SJSA1 (cell line): ENCODE measurements at regions not wholly inside any gene's neighbourhood (a gene's known extent, or its start where the extent isn't known, plus 50 kb on each side); places are given as distances from the start of the nearest gene placed in this dataset.

Source experiments
- DNase-seq, 2 experiments: peaks; one replicate each; pipeline ENCODE4 v3.0.0-alpha.2; 2015 to 2020; ENCODE audit warnings: low spot score in 2 of 2, low read depth in 1 of 2
- H3K27ac ChIP-seq: fragments of 250-450 bp; sonication (Bioruptor Pico); 2 replicates; pipeline ENCODE4 v1.5.1; 2020; ENCODE audit warnings: mild to moderate bottlenecking, moderate library complexity
- H3K27me3 ChIP-seq: fragments of 250-450 bp; sonication (Bioruptor Pico); replicated peaks from 2 replicates; pipeline ENCODE4 v1.5.1; 2020; ENCODE audit warnings: mild to moderate bottlenecking, moderate library complexity
- H3K36me3 ChIP-seq: fragments of 250-450 bp; sonication (Bioruptor Pico); 2 replicates; pipeline ENCODE4 v1.5.1; 2020; ENCODE audit warnings: mild to moderate bottlenecking
- H3K4me1 ChIP-seq: fragments of 250-450 bp; sonication (Bioruptor Pico); replicated peaks from 2 replicates; pipeline ENCODE4 v1.6.1; 2021; ENCODE audit warnings: mild to moderate bottlenecking
- H3K4me3 ChIP-seq: fragments of 250-450 bp; sonication (Bioruptor Pico); 2 replicates; pipeline ENCODE4 v1.5.1; 2020; ENCODE audit warnings: mild to moderate bottlenecking
- H3K9me3 ChIP-seq: fragments of 250-450 bp; sonication (Bioruptor Pico); replicated peaks from 2 replicates; pipeline ENCODE4 v1.5.1; 2020; ENCODE audit warnings: mild to moderate bottlenecking

DNA sequence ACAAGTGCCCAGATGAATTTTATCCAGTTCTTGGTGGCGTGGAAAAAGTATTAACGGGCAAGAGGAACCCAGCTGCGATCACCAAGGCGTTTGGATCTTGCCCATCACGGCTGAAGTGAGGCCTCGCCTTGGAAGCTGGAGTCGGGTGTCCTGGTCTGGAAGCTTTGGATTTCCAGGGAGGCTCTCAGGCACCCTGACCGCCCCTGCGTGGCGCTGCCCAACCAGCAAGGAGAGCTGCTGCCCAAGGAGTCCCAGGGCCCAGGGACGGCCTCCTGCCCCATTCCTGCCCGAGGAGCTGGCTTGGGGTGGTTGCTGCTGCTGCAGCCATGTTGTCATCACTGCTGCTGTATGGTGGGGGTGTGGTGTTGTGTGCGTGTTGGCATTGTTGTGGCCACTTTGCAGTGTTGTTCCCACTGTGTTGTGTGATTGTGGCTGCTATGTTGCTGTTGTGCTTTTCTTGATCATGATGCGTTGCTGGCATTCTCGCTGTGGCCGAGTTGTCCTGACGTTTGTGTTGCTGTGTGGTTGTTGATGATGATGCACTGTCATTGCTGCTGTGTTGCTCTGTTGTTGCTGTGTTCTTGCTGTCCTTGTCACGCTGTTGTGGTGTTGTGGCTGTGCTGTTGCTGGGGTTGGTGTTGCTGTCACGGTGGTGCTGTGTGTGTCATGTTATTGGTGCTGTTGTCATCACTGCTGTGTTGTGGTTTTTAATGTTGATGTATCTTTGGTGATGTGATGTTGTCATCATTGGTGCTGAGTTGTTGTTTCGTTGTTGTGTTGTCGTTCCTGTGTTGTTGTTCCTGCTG, 318.8 kb downstream of the C16orf95 start:
- H3K27me3 ChIP-seq, result no peaks in the 10 kb centered on the region
- H3K27ac ChIP-seq, result no peak overlapping the region
- peaks cover 30% of the 10 kb centered on the region for H3K4me1 ChIP-seq
- no peaks in the 10 kb centered on the region for H3K9me3 ChIP-seq
- H3K4me3 ChIP-seq, result no peak overlapping the region
- H3K36me3 ChIP-seq, result no peaks in the 10 kb centered on the region
- DNase-seq, result no peak

DNA sequence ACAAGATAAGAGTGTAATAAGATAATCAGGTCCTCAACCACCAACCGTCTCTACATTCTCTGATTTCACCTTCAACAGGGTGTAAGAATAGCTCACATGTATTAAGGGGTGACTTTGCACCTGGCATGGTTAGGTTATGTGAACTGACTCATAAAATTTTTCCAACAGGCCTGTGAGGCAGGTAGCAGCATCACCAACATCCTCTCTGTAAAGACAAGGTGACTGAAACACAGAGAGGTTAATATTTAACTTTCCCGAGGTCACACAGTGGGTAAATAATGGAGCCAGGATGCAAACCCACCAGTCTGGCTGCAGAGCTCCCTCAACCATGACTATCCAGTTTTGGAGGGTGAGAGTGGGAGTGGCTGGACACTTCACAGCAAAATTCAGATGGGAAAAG, 317.2 kb downstream of the C16orf95 start:
- Histone ChIP-seq H3K36me3 (no peaks in the 10 kb centered on the region), H3K9me3 (no peaks in the 10 kb centered on the region), H3K4me1 (peaks cover 18% of the 10 kb centered on the region), H3K27ac (no peak overlapping the region), H3K27me3 (no peaks in the 10 kb centered on the region), H3K4me3 (no peak overlapping the region)
- no peak for DNase-seq

DNA sequence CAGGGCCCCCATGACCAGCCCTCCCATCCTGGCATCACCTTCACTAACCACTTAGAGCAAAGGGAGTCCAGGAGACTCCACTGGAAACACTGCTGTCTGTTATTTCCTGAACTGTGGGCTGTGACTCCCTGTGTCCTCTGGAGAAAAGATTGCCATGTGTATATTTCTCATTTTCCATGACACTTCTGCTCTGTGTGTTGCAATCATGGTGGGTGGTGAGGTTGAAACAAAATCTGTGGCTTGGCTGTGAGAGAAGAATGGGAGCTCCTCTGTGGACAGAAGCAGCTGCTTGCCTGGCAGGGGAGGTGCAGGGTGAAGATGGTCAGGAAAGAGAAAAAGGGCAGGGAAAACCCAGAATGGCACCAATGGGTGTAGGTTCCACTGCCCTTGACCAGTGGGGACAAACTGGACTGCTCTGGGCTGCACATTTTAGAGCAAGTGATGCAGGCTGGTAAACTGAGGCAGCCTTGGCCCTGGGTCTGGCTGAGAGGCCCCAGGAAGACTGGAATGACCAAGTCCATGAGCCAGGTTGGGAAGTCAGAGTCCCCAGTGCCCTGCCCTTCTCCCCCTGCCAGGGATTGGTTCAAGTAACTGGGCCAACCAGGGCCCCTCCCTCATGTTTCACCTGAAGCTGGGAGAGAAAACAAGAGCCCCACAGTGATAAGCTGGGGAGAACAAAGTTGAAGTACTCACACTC, 314.3 kb downstream of the C16orf95 start:
- Histone ChIP-seq H3K9me3 (no peaks in the 10 kb centered on the region), H3K4me3 (no peak overlapping the region), H3K36me3 (no peaks in the 10 kb centered on the region), H3K4me1 (peaks cover 13% of the 10 kb centered on the region), H3K27me3 (no peaks in the 10 kb centered on the region), H3K27ac (no peak overlapping the region)
- peak in 1 of 2 experiments; percentile 19 for DNase-seq

DNA sequence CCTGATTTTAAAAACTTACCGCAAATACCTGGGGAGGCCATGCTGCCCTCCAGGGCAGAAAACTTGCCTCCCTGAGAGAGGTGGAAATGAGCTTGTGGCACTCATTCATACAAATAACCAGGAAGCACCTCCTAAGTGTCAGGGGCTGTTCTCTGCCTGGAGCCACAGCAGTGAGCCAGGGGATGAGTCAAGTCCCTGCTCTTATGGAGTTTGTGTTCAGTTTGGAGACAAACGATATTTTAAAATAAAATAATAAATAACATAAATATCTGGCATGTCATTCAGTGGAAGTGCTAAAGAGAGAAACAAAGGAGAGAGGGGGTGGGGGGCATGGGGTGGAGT, 313.8 kb downstream of the C16orf95 start:
- H3K36me3 ChIP-seq, result no peaks in the 10 kb centered on the region
- H3K27me3 ChIP-seq, result no peaks in the 10 kb centered on the region
- H3K4me3 ChIP-seq, result no peak overlapping the region
- H3K27ac ChIP-seq, result no peak overlapping the region
- H3K9me3 ChIP-seq, result no peaks in the 10 kb centered on the region
- DNase-seq, result no peak
- H3K4me1 ChIP-seq, result peaks cover 13% of the 10 kb centered on the region

DNA sequence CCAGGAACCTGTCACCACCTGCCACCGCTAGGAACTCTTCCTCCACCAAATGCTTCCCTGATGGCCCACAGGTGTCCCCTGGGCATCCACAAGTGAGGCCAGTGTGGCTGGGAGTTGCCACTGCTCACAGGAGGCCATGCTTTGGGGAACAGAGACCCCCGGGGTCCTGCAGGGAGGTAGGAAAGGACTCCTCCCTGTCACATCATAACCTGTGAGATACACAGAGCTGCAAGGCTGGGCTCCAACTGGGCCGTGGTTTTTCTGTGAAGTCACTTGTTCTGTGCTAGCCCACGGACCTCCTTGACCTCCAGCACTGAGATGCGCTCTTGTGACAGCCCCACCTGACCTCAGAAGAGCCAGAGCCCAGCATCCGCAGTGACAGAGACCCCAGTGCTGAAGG, 311.2 kb downstream of the C16orf95 start:
- H3K27me3 ChIP-seq, result no peaks in the 10 kb centered on the region

DNA sequence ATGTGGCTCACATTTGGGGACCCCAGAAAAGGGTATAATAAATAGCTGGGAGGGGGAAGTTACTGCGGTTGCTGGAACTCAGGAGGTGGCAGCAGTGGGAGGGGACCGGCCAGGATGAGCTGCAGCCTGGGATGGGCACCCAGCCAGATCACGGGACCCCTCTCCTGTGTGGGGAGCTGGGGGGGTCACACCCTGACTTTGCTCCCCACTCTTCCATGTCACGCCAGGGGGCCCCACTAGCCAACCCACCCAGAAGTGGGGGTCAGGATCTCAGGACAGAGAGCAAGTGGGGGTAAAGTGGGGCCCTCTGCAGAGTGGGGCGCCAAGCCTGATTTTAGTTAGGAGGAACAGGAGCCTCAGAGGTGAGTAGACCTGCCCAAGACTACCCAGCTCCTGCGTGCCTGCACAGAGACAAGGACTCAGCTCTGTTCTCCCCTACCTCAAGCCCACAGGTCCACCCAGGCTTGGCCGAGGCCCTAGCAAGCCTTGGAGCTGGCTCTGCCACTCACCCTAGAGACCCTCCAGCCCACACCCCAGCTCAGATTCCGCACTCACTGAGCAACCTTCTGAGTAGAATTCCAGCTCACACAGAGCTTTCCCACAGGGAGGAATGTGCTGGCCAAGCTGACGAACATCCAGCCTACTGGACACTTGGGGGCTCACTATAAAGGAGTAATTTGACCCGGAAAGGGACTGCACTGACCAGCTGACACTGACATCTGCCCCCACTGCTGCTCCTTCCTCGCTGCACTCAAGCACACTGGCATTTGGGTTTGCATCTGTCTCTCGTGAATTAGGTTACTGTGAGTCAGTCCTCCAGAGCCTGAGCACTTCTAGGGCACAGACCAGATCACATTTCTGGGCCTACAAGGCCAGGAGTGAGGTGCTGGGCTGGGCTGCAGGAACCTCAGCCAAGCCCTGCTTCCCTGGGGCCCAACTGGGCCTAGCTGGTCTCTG, 310.1 kb downstream of the C16orf95 start:
- no peak overlapping the region for H3K27ac ChIP-seq
- H3K36me3 ChIP-seq, result no peaks in the 10 kb centered on the region
- DNase-seq, result no peak
- H3K4me1 ChIP-seq, result peaks cover 13% of the 10 kb centered on the region
- no peak overlapping the region for H3K4me3 ChIP-seq
- H3K9me3 ChIP-seq, result no peaks in the 10 kb centered on the region
- H3K27me3 ChIP-seq, result no peaks in the 10 kb centered on the region

More for the DNA sequence above, 311.2 kb downstream of the C16orf95 start:
- no peak for DNase-seq
- Histone ChIP-seq H3K4me1 (peaks cover 13% of the 10 kb centered on the region), H3K4me3 (no peak overlapping the region), H3K36me3 (no peaks in the 10 kb centered on the region), H3K9me3 (no peaks in the 10 kb centered on the region), H3K27ac (no peak overlapping the region)

- no peak for DNase-seq
- Histone ChIP-seq H3K9me3 (no peaks in the 10 kb centered on the region), H3K4me3 (no peak overlapping the region), H3K27ac (no peak overlapping the region), H3K4me1 (peaks cover 4% of the 10 kb centered on the region), H3K27me3 (no peaks in the 10 kb centered on the region), H3K36me3 (no peaks in the 10 kb centered on the region)
Measured at GRCh38 chr16:87007907-87008306, 309.3 kb downstream of the C16orf95 start.

GRCh38 chr16:87008664-87009063, 308.5 kb downstream of the C16orf95 start:
- DNase-seq, result no peak
- no peak overlapping the region for H3K4me3 ChIP-seq
- peaks cover 6% of the 10 kb centered on the region; the same call in 1 of the 2 replicates for H3K4me1 ChIP-seq
- H3K9me3 ChIP-seq, result no peaks in the 10 kb centered on the region
- no peaks in the 10 kb centered on the region for H3K27me3 ChIP-seq
- no peak overlapping the region for H3K27ac ChIP-seq
- H3K36me3 ChIP-seq, result no peaks in the 10 kb centered on the region

DNA sequence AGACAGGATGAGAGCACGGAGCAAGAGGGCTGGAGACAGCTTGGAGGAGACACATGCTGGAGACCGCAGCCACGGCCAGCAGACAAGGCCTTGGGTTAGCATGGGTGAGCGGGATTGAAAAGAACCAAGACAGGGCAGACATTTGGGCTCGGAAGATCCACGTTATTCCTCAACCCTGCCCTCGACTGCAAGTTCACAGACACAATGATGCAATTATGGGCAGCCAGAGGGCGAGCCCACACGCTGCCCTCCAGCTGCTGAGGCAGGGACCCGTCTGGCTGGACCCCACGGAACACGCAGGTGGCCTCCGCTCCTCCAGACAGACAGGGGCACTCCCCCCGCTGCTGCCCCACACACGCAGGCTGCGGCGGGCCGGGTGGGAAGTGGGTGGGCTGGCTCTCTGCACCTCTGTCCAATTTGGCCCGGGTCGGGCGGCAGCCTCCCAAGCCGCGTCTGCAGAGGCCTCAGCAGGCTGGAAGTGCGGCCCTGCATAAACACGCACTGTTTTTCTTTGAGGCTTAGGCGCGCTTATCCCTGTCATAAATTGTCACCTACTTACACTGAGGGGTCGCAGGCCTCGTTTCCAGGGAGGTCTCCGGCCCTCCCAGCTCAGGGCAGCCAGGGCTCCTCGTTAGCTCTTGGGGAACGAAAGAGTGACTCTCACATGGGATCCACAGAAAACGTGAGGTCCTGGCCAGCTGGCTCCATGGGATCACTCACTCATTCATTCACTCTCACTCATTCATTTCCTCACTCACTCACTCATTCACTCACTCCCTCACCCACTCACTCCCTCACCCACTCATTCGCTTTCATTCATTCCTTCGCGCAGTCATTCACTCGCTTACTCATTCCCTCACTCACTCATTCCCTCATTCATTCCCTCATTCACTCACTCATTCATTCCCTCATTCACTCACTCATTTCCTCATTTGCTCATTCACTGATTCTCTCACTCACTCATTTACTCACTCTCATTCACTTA, 303.9 kb downstream of the C16orf95 start:
- no peak for DNase-seq
- Histone ChIP-seq H3K4me1 (peaks cover 16% of the 10 kb centered on the region), H3K4me3 (no peak overlapping the region), H3K27me3 (no peaks in the 10 kb centered on the region), H3K27ac (no peak overlapping the region), H3K36me3 (no peaks in the 10 kb centered on the region), H3K9me3 (0 out of 2 replicates have a peak, but pooled peaks cover 3% of the 10 kb centered on the region)

GRCh38 chr16:87014112-87014511, 303.1 kb downstream of the C16orf95 start:
- Histone ChIP-seq H3K9me3 (0 out of 2 replicates have a peak, but pooled peaks cover 3% of the 10 kb centered on the region), H3K36me3 (no peaks in the 10 kb centered on the region), H3K4me3 (no peak overlapping the region), H3K27ac (no peak overlapping the region), H3K4me1 (peaks cover 16% of the 10 kb centered on the region), H3K27me3 (no peaks in the 10 kb centered on the region)
- no peak for DNase-seq

DNA sequence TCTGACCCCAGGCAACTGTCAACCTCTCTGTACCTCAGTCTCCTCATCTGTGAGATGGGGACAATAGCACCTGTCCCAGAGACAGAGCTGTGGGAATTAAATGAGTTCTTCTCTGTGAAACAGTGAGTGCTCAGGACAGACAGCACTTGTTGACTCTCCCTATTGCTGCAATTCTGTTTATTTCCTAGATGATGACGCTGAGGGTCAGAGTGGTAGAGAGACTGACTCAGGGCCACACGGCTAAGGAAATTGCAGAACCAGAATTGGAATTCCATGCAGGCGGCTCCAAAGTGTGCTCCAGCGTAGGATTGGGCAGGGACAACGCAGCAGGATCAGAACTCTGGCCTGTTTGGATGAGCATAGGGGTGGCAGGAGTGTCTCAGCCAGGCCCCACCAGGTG, 302.2 kb downstream of the C16orf95 start:
- 0 out of 2 replicates have a peak, but pooled peaks cover 3% of the 10 kb centered on the region for H3K9me3 ChIP-seq
- DNase-seq, result no peak

GRCh38 chr16:87016046-87017035, 300.9 kb downstream of the C16orf95 start:
- Histone ChIP-seq H3K4me3 (no peak overlapping the region), H3K4me1 (peaks cover 16% of the 10 kb centered on the region), H3K36me3 (no peaks in the 10 kb centered on the region), H3K9me3 (0 out of 2 replicates have a peak, but pooled peaks cover 3% of the 10 kb centered on the region), H3K27ac (no peak overlapping the region), H3K27me3 (no peaks in the 10 kb centered on the region)
- no peak for DNase-seq

More for the DNA sequence above, 302.2 kb downstream of the C16orf95 start:
- no peaks in the 10 kb centered on the region for H3K36me3 ChIP-seq
- H3K27ac ChIP-seq, result no peak overlapping the region
- H3K4me1 ChIP-seq, result peaks cover 16% of the 10 kb centered on the region
- no peak overlapping the region for H3K4me3 ChIP-seq
- no peaks in the 10 kb centered on the region for H3K27me3 ChIP-seq
